Stimulated activated CD4-positive, alpha-beta T cell treated with anti-CD3 and anti-CD28 coated beads, TNF-alpha, amount 100 ng/mL, for 24 hours (primary cell): ENCODE measurements at regions not wholly inside any gene's neighbourhood (a gene's known extent, or its start where the extent isn't known, plus 50 kb on each side); places are given as distances from the start of the nearest gene placed in this dataset.

ENCODE experiments used
- DNase-seq, 3 experiments: peaks; one replicate each; pipeline ENCODE4 v3.0.0-alpha.2; 2020; ENCODE audit warnings: low read depth in 3 of 3

DNA sequence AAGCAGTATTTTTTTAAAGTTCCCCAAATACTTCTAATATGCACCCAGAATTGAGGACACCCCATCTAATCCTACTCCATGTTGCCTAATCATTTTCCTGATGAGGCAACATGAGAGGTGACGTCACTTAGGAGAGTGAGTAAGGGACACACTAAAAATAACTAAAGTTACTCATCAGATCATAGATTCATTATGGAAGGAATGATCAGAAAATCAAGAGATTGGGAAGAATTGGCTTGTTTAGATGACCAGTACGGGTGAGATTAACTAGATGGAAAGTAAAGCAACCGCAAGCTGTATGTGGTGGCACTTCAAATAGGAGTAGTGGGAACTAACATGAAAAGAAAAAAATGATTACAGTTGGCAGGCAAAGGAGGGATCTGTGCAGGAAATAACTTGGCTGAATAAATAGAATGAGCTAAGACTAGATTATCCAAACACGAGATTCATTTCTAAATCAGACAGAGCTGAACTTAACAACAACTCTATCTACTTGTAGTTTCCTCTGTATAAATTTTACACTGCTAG, 61.4 kb upstream of the CXADR start:
- no peak for DNase-seq

DNA sequence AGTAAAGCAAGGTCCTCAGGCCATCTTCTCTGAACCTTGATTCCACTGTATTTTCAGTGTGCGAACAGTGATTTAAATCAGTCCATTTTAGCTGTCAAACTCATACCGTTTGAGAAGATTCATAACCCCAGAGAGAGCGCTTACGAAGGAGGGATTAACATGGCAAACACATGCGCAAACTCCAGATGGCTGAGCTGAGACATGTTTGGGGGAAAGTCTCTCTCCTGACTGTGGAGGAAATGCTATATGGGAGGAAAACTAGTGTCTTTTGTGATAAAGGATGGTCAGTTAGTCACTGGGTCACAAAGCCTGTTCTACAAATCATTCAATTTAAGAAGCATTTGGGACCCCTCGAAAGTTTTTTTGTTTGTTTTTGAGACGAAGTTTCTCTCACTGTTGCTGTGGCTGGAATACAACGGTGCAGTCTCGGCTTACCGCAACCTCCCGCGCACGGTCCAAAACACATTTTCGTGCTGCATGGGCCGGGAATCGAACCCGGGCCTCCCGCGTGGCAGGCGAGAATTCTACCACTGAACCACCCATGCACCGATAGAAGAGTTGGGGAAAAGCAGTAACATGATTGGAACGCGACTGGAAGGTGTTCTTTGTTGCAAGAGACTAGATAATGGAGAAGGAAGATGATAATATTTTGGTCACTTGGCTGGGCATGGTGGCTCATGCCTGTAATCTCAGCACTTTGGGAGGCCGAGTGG, 58.4 kb upstream of the CXADR start:
- peak in 2 of 3 experiments; percentile 32 to 55 for DNase-seq

DNA sequence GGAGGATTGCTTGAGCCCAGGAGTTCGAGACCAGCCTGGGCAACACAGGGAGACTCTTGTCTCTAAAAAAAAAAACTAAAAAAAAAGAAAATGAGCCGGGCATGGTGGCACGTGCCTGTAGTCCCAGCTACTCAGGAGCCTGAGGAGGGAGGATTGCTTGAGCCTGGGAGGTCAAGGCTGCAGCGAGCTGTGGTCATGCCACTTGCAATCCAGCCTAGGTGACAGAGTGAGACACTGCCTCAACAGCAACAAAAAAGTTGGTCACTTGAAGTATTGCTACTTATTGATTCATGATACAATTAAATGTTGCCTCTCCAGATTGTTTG, 57.9 kb upstream of the CXADR start:
- no peak for DNase-seq

DNA sequence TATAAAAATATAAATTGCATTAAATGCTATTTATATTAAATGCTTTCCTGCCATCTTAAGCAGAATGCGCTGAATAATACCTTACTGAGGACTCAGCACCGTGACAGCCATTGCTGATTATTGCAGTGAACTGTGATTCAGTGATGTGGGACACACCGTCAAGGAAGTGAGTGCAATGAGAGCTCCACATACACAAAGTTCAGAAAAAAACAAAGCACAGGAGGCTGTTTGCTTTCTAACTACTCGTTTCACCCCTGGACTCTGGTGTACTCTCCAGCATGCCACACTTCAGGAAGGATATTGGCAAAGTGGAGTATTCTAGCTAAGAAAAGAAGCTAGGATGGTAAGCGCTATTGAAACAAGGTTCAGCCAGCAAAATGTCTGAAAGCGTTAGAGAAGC, 57.4 kb upstream of the CXADR start:
- no peak for DNase-seq

DNA sequence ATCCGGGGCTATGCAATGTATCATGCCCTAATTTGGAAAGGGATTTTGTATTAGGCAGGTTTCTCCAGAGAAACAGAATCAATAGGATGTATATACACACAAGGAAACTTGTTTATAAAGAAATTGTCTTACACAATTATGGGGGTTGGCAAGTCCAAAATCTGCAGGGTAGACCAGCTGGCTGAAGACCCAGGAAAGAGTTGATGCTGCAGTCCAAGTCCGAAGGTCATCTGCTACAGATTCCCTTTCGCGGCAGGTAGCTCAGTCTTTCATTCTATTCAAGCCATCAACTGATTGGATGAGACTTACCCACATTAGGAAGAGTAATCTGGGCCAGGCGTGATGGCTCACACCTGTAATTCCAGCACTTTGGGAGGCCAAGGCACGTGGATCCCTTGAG, 54.6 kb upstream of the CXADR start:
- DNase-seq = no peak

DNA sequence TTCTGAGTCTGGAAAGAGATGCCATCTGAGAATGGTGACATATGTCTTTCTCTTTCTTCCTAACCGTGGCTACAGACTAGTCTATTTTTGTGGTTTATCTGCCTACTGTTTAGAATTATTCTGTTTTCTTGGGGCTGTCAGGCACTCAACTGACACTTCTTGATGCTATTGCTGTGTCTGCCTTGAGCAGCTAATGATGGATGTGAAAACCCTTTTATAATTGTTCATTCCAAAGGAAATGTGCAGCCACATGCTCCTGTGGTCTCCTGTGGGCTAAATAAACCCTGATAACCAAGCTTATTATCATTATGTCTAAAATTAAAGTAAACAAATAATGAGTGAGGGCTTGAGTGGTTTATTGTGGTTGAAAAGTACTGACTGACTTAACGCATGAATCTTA, 52.7 kb upstream of the CXADR start:
- DNase-seq = no peak

DNA sequence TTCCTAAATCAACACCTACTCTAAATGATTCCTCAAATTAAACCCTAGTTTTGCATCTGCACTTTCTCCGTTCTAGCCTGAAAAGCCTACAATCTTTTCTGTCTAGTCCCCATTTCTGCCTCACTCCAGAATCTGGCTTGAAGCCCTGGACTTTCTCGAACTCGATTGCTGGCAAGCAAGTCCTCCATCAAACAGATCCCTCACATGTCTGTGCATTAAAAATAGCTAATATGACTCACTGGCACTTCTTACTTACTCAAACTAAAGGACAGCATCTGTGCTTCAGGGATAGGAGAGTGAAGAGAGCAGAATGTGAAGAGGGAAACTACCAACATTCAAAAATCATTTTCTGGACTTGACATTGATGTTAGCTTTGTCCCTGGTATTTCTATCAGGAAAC, 51.8 kb upstream of the CXADR start:
- no peak for DNase-seq

DNA sequence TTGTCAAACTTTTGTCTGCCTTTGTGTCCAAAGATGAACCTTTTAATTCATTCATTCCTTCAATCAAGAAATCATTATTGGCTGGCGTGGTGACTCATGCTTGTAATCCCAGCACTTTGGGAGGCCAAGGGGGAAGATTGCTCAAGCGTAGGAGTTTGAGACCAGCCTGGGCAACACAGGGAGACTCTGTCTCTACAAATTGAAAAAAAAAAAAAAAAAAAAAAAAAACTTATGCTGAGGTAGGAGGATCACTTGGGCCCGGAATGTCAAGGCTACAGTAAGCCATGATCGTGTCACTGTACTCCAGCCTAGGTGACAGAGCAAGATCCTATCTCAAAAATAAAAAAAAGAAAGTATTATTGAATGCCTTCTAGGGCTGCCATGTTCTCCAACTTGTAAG, 51.3 kb upstream of the CXADR start:
- DNase-seq = no peak

DNA sequence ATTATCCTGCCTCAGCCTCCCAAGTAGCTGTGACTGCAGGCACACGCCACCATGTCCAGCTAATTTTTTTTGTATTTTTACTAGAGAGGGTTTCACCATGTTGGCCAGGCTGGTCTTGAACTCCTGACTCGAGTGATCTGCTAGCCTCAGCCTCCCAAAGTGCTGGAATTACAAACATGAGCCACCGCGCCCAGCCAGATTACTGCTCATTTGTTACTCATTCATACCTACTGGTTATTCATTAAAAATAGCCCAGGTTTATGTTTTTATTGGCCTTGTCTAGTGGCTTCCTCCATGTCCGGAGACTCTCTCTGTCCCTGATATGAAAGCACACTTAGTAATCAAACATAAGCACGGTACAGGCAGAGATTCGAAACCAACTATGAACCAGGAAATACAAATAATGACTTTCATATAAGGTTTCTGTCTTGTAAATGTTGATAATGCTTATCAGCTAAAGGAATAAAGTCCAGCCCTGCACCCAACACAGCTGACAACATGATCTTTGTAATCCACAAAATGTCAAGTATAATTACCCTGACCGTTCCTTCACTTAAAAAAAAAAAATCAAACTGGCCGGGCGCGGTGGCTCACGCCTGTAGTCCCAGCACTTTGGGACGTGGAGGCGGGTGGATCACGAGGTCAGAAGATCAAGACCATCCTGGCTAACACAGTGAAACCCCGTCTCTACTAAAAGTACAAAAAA, 50.4 kb upstream of the CXADR start:
- no peak for DNase-seq
